GM18505 (cell line): ENCODE measurements at regions not wholly inside any gene's neighbourhood (a gene's known extent, or its start where the extent isn't known, plus 50 kb on each side); places are given as distances from the start of the nearest gene placed in this dataset.

Experiments used
- ATAC-seq: cut with Tn5 transposase; IDR thresholded peaks from one replicate; pipeline ENCODE4 v1.9.1; 2021; ENCODE audit not compliant: unreplicated experiment
- POLR2A ChIP-seq: IDR thresholded peaks from 4 replicates; pipeline ENCODE4 v1.6.1; 2011; ENCODE audit warnings: borderline replicate concordance; ENCODE audit not compliant: insufficient read depth, insufficient read length; ENCODE audit errors: extremely low read depth

- no peak for ATAC-seq
- no peak for TF ChIP-seq POLR2A
These were observed 99.6 kb upstream of the CAST start for GRCh38 chr5:96562614-96563013.

- TF ChIP-seq POLR2A, result no peak
- ATAC-seq, result no peak
These were observed 98.4 kb upstream of the CAST start for GRCh38 chr5:96563816-96564215.

GRCh38 chr5:96565582-96566265 lies 96.5 kb upstream of the CAST start:
- TF ChIP-seq POLR2A, result no peak
- peak; percentile 70 for ATAC-seq

- no peak for TF ChIP-seq POLR2A
These were observed 95.2 kb upstream of the CAST start for GRCh38 chr5:96566833-96567587.

GRCh38 chr5:96569332-96569731 lies 92.8 kb upstream of the CAST start:
- TF ChIP-seq POLR2A, result no peak
- no peak for ATAC-seq

More at GRCh38 chr5:96566833-96567587, 95.2 kb upstream of the CAST start:
- ATAC-seq, result no peak

GRCh38 chr5:96569770-96570169 lies 92.4 kb upstream of the CAST start:
- TF ChIP-seq POLR2A, result no peak
- ATAC-seq, result no peak

GRCh38 chr5:96572864-96573512 lies 89.2 kb upstream of the CAST start:
- ATAC-seq, result no peak

GRCh38 chr5:96573513-96573894 lies 88.7 kb upstream of the CAST start:
- no peak for TF ChIP-seq POLR2A
- ATAC-seq, result no peak

More at GRCh38 chr5:96572864-96573512, 89.2 kb upstream of the CAST start:
- TF ChIP-seq POLR2A, result no peak

GRCh38 chr5:96576876-96577275 lies 85.3 kb upstream of the CAST start:
- no peak for TF ChIP-seq POLR2A
- ATAC-seq, result no peak

- no peak for ATAC-seq
- TF ChIP-seq POLR2A, result no peak
These were observed 84.3 kb upstream of the CAST start for GRCh38 chr5:96577909-96578308.

GRCh38 chr5:96579711-96580110 lies 82.5 kb upstream of the CAST start:
- ATAC-seq, result no peak
- no peak for TF ChIP-seq POLR2A

GRCh38 chr5:96582343-96582742 lies 79.8 kb upstream of the CAST start:
- no peak for ATAC-seq
- TF ChIP-seq POLR2A, result no peak

- no peak for TF ChIP-seq POLR2A
- no peak for ATAC-seq
These were observed 77.5 kb upstream of the CAST start for GRCh38 chr5:96584712-96585111.

GRCh38 chr5:96588539-96588938 lies 73.6 kb upstream of the CAST start:
- no peak for ATAC-seq
- no peak for TF ChIP-seq POLR2A
